Fibroblast of lung (primary cell): ENCODE measurements at regions not wholly inside any gene's neighbourhood (a gene's known extent, or its start where the extent isn't known, plus 50 kb on each side); places are given as distances from the start of the nearest gene placed in this dataset.
"Not testable (repeated sequence)": the region's sequence is repeated elsewhere in the genome, so short reads cannot be mapped to it uniquely, and the experiment has no call there.

Experiments used
- DNase-seq, 2 donors: peaks; one replicate each; pipeline versions ENCODE4 v3.0.0 to v3.0.0-alpha.2; 2010; ENCODE audit warnings: low read depth in 2 of 2
- H2AFZ ChIP-seq: 2 replicates; pipeline ENCODE4 v1.5.1; 2012; ENCODE audit warnings: low read length, control low read depth, inconsistent platforms
- H3K27ac ChIP-seq: 2 replicates; pipeline ENCODE4 v1.5.1; 2011; ENCODE audit warnings: low read length, control low read depth; ENCODE audit not compliant: insufficient read depth
- H3K27me3 ChIP-seq: 2 replicates; pipeline ENCODE4 v1.5.1; 2011; ENCODE audit warnings: mild to moderate bottlenecking, low read length; ENCODE audit not compliant: control insufficient read depth, insufficient read depth
- H3K36me3 ChIP-seq: 2 replicates; pipeline ENCODE4 v1.5.1; 2011; ENCODE audit warnings: low read length; ENCODE audit not compliant: control insufficient read depth, insufficient read depth
- H3K4me1 ChIP-seq: 2 replicates; pipeline ENCODE4 v1.5.1; 2011; ENCODE audit warnings: low read length; ENCODE audit not compliant: control insufficient read depth, insufficient read depth; ENCODE audit errors: extremely low read depth
- H3K4me2 ChIP-seq: 2 replicates; pipeline ENCODE4 v1.5.1; 2011; ENCODE audit warnings: low read length, control low read depth; ENCODE audit not compliant: insufficient read depth; ENCODE audit errors: extremely low read depth
- H3K4me3 ChIP-seq, 4 experiments: fragments of 200-600 bp in 1 of 4; sonication (generic) in 1 of 4; replicated peaks in 1 of 4; 2 replicates each; pipeline ENCODE4 v1.5.1; 2011 to 2016; ENCODE audit warnings: low read length in 4 of 4, low read depth in 3 of 4, mild to moderate bottlenecking in 3 of 4, control low read depth in 2 of 4, inconsistent platforms in 1 of 4, mixed read lengths in 1 of 4; ENCODE audit not compliant: insufficient read depth in 1 of 4; ENCODE audit errors: control extremely low read depth in 1 of 4
- H3K79me2 ChIP-seq: 2 replicates; pipeline ENCODE4 v1.5.1; 2012; ENCODE audit warnings: mild to moderate bottlenecking, low read length, inconsistent platforms; ENCODE audit not compliant: control insufficient read depth, insufficient read depth
- H3K9ac ChIP-seq: 2 replicates; pipeline ENCODE4 v1.5.1; 2011; ENCODE audit warnings: mild to moderate bottlenecking, low read length, control low read depth; ENCODE audit not compliant: insufficient read depth
- H3K9me3 ChIP-seq: 2 replicates; pipeline ENCODE4 v1.5.1; 2012; ENCODE audit warnings: low read depth, low read length; ENCODE audit not compliant: control insufficient read depth, insufficient read depth
- H4K20me1 ChIP-seq: 2 replicates; pipeline ENCODE4 v1.5.1; 2011; ENCODE audit warnings: low read length; ENCODE audit not compliant: control insufficient read depth, insufficient read depth; ENCODE audit errors: extremely low read depth
- CTCF ChIP-seq, 2 donors: IDR thresholded peaks in 1 of 2; conservative IDR thresholded peaks in 1 of 2; 1 replicate in 1 of 2; 2 replicates in 1 of 2; pipeline ENCODE4 v1.5.1; 2011 to 2012; ENCODE audit warnings: low read length in 2 of 2, control low read depth in 1 of 2, inconsistent platforms in 1 of 2, low read depth in 1 of 2, mild to moderate bottlenecking in 1 of 2
- EZH2 ChIP-seq: IDR thresholded peaks from 2 replicates; pipeline ENCODE4 v1.5.1; 2012; ENCODE audit warnings: low read length, control low read depth, mild to moderate bottlenecking; ENCODE audit errors: missing control alignments

GRCh38 chr22:25464326-25464725, 100.1 kb upstream of the GRK3 start:
- H3K9me3 ChIP-seq, H3K27me3 ChIP-seq, H4K20me1 ChIP-seq, H2AFZ ChIP-seq, H3K4me3 ChIP-seq, H3K36me3 ChIP-seq, DNase-seq, H3K9ac ChIP-seq, H3K4me1 ChIP-seq, H3K27ac ChIP-seq, H3K79me2 ChIP-seq, H3K4me2 ChIP-seq: not testable (repeated sequence)

- Histone ChIP-seq H3K4me3 (no peak overlapping the region), H3K36me3 (peaks cover 3% of the 10 kb centered on the region), H3K4me2 (no peak overlapping the region), H3K4me1 (no peaks in the 10 kb centered on the region), H3K27ac (no peak overlapping the region), H3K27me3 (no peaks in the 10 kb centered on the region), H4K20me1 (no peaks in the 10 kb centered on the region), H3K9ac (no peak overlapping the region), H2AFZ (no peak overlapping the region), H3K9me3 (no peaks in the 10 kb centered on the region), H3K79me2 (no peaks in the 10 kb centered on the region)
- TF ChIP-seq EZH2 (no peak), CTCF (conservative IDR thresholded peaks at IDR 0.05 in 1 of 2, IDR thresholded peaks at IDR 0.05 in 1 of 2; ENCODE audit: low read depth in 1 of 2, low read length in 2 of 2) (no peak)
- no peak for DNase-seq
These were observed 98.5 kb upstream of the GRK3 start for GRCh38 chr22:25465949-25466348.

- Histone ChIP-seq H3K4me1 (no peaks in the 10 kb centered on the region), H3K27ac (no peak overlapping the region), H2AFZ (no peak overlapping the region), H3K79me2 (no peaks in the 10 kb centered on the region), H3K27me3 (no peaks in the 10 kb centered on the region), H3K36me3 (no peaks in the 10 kb centered on the region), H4K20me1 (no peaks in the 10 kb centered on the region), H3K4me3 (no peak overlapping the region), H3K4me2 (no peak overlapping the region), H3K9me3 (no peaks in the 10 kb centered on the region), H3K9ac (no peak overlapping the region)
- DNase-seq = no peak
- TF ChIP-seq CTCF (conservative IDR thresholded peaks at IDR 0.05 in 1 of 2, IDR thresholded peaks at IDR 0.05 in 1 of 2; ENCODE audit: low read depth in 1 of 2, low read length in 2 of 2) (no peak), EZH2 (no peak)
These were observed 92.1 kb upstream of the GRK3 start for GRCh38 chr22:25472382-25472781.
